ENCODE measurements at regions not wholly inside any gene's neighbourhood (a gene's known extent, or its start where the extent isn't known, plus 50 kb on each side); places are given as distances from the start of the nearest gene placed in this dataset.

DNA sequence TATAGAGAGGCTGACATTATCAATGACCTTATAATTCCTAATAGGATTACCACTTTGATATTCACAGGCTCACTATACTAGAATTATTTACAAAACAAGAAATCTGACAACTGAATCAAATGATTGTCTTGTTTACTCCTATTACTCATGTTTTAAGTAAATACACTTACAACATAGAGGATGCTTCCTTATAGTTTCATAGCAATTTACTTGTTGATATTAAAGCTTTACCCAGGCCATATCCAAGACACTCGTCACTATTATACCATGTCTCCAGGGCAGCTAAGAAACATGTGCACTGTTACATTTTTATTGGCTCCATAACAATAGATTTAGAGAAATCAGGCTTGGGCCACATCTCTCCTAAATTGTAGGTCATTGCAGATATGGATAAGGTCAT lies 276.9 kb downstream of the HGF start:
- TF ChIP-seq CEBPB (IDR thresholded peaks at IDR 0.05) (no peak), EP300 (IDR thresholded peaks at IDR 0.05; ENCODE audit: borderline replicate concordance) (no peak), RAD21 (IDR thresholded peaks at IDR 0.05; ENCODE audit: low read depth) (no peak), NFIC (IDR thresholded peaks at IDR 0.05) (no peak)
- TF ChIP-seq, protein P1, sequence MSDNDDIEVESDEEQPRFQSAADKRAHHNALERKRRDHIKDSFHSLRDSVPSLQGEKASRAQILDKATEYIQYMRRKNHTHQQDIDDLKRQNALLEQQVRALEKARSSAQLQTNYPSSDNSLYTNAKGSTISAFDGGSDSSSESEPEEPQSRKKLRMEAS (IDR thresholded peaks at IDR 0.05), result no peak
- TF ChIP-seq, protein P2, sequence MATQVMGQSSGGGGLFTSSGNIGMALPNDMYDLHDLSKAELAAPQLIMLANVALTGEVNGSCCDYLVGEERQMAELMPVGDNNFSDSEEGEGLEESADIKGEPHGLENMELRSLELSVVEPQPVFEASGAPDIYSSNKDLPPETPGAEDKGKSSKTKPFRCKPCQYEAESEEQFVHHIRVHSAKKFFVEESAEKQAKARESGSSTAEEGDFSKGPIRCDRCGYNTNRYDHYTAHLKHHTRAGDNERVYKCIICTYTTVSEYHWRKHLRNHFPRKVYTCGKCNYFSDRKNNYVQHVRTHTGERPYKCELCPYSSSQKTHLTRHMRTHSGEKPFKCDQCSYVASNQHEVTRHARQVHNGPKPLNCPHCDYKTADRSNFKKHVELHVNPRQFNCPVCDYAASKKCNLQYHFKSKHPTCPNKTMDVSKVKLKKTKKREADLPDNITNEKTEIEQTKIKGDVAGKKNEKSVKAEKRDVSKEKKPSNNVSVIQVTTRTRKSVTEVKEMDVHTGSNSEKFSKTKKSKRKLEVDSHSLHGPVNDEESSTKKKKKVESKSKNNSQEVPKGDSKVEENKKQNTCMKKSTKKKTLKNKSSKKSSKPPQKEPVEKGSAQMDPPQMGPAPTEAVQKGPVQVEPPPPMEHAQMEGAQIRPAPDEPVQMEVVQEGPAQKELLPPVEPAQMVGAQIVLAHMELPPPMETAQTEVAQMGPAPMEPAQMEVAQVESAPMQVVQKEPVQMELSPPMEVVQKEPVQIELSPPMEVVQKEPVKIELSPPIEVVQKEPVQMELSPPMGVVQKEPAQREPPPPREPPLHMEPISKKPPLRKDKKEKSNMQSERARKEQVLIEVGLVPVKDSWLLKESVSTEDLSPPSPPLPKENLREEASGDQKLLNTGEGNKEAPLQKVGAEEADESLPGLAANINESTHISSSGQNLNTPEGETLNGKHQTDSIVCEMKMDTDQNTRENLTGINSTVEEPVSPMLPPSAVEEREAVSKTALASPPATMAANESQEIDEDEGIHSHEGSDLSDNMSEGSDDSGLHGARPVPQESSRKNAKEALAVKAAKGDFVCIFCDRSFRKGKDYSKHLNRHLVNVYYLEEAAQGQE (IDR thresholded peaks at IDR 0.05; ENCODE audit: low read depth), result no peak

All from Ishikawa (cell line).